GM12872 (cell line): ENCODE measurements at regions not wholly inside any gene's neighbourhood (a gene's known extent, or its start where the extent isn't known, plus 50 kb on each side); places are given as distances from the start of the nearest gene placed in this dataset.

Source experiments
- CTCF ChIP-seq: IDR thresholded peaks from 3 replicates; pipeline ENCODE4 v1.5.1; 2011; ENCODE audit warnings: low read depth, mild to moderate bottlenecking, low read length, moderate library complexity; ENCODE audit not compliant: insufficient read depth

GRCh38 chr1:195898373-195898772, 709.9 kb downstream of the KCNT2 start:
- TF ChIP-seq CTCF: no peak

GRCh38 chr1:195897076-195897475, 711.2 kb downstream of the KCNT2 start:
- TF ChIP-seq CTCF: no peak

GRCh38 chr1:195894411-195894810, 713.8 kb downstream of the KCNT2 start:
- TF ChIP-seq CTCF: no peak

GRCh38 chr1:195886000-195886399, 722.2 kb downstream of the KCNT2 start:
- TF ChIP-seq CTCF: no peak; the same call in 2 of the 3 replicates

- TF ChIP-seq CTCF: no peak
Measured at GRCh38 chr1:195878478-195878877, 729.8 kb downstream of the KCNT2 start.

- TF ChIP-seq CTCF: no peak
Measured at GRCh38 chr1:195876792-195877191, 731.4 kb downstream of the KCNT2 start.

- no peak for TF ChIP-seq CTCF
Measured at GRCh38 chr1:195872376-195872775, 735.9 kb downstream of the KCNT2 start.

GRCh38 chr1:195867638-195868037, 740.6 kb downstream of the KCNT2 start:
- TF ChIP-seq CTCF: no peak
